ENCODE measurements at regions not wholly inside any gene's neighbourhood (a gene's known extent, or its start where the extent isn't known, plus 50 kb on each side); places are given as distances from the start of the nearest gene placed in this dataset.

DNA sequence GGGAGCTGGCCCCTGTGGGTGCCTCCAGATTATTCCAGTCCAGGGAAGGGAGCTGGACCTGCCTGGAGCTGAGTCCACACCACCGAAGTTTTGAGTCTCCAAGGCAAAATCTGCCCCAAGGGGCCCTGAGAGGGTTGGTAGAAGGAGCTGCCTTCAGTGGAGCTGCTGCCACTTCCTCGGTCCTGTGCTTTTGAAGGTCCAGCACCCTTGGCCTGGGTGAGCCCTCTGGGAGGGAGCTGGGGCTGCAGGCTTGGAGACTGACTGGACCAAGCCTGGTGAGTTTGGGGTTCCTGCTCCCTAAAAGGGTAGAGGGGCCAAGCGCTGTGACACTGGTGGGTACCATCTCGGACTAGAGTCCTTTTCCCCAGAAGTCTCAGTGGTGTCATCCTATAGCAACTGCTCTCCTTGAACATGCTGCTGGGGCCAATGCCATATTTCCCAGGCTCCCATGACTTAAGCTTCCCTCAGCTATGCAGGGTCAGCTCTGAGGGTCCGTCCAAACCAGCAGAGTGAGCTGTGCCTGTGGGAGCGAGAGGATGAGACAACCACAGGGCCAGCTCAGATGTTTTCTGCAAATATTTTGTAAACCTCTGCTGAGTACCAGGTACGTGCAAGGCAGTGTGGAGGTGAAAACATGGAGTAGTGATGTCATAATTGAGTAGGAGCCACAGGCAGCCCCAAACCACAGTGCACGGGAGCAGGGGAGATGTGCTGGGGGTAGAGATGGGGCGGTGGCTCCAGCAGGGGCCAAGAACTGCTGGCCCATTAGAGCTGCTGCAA is 96.0 kb downstream of the ABHD5 start:
- Histone ChIP-seq H3K36me3 (ENCODE audit: insufficient read depth in 1 of 2, low read depth in 1 of 2) (no peaks in the 10 kb centered on the region), H3K27me3 (ENCODE audit: insufficient read depth in 3 of 3, low read length in 2 of 3) (peaks cover 0 to 2% (median 0%) of the 10 kb centered on the region in 3 donors), H3K4me3 (no peak overlapping the region), H3K27ac (no peak overlapping the region), H3K9me3 (no peaks in the 10 kb centered on the region), H3K4me1 (no peaks in the 10 kb centered on the region)
- ATAC-seq (no peak), DNase-seq (no peak)
- WGBS, 3 donors = 70 to 71% (median 71%) methylated on average over 9 of the region's 9 CpGs
- TF ChIP-seq, protein P1, sequence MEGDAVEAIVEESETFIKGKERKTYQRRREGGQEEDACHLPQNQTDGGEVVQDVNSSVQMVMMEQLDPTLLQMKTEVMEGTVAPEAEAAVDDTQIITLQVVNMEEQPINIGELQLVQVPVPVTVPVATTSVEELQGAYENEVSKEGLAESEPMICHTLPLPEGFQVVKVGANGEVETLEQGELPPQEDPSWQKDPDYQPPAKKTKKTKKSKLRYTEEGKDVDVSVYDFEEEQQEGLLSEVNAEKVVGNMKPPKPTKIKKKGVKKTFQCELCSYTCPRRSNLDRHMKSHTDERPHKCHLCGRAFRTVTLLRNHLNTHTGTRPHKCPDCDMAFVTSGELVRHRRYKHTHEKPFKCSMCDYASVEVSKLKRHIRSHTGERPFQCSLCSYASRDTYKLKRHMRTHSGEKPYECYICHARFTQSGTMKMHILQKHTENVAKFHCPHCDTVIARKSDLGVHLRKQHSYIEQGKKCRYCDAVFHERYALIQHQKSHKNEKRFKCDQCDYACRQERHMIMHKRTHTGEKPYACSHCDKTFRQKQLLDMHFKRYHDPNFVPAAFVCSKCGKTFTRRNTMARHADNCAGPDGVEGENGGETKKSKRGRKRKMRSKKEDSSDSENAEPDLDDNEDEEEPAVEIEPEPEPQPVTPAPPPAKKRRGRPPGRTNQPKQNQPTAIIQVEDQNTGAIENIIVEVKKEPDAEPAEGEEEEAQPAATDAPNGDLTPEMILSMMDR (IDR thresholded peaks at IDR 0.05) = no peak
- intact Hi-C loops (cut with DNase I) = no loop called here

DNA sequence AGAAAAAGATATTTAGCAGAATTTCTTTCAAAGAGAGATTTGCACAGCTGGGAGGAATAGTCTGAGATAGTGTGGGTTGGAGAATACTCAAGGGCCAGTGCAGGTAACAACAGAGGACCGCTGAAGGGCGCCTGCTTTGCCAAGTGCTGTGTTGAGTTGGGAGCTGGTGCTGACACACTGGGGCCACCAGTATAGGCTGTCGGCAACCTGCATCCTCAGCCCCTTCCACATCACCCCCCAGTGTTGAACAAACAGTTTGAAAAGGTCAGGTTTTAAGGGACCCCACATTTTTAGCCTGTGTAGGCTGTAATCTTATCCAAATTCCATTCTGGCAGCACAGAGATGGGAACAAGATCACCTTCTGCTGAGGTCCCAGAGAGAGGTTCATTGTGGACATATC is 96.6 kb downstream of the ABHD5 start:
- TF ChIP-seq, protein P1 (IDR thresholded peaks at IDR 0.05) = no peak
- Histone ChIP-seq H3K27me3 (ENCODE audit: insufficient read depth in 3 of 3, low read length in 2 of 3) (peaks cover 0 to 2% (median 0%) of the 10 kb centered on the region in 3 donors), H3K36me3 (ENCODE audit: insufficient read depth in 1 of 2, low read depth in 1 of 2) (no peaks in the 10 kb centered on the region), H3K9me3 (no peaks in the 10 kb centered on the region), H3K27ac (no peak overlapping the region), H3K4me3 (no peak overlapping the region), H3K4me1 (no peaks in the 10 kb centered on the region)
- DNase-seq = no peak
- ATAC-seq = no peak
- WGBS, 3 donors = 76 to 84% (median 77%) methylated on average over 3 of the region's 3 CpGs
- intact Hi-C loops (cut with DNase I) = no loop called here

DNA sequence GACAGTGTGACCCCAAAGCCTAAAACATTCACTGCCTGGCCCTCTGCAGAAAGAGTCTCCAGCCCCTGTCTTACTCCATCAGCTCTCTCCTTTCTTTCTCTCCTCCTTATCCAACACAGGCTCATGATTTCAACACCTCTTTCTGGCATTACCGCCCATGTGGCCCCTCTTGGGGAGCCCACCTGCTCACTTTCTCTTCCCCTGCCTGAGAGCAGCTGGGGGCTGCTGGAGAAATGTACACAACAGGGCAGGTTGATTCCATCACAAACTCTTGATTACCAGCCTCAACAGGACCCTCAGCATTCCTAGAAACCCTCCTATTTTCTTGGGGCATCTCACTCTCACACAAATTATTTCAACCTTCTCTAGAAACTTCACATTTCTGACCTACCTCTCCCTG is 98.3 kb downstream of the ABHD5 start:
- Histone ChIP-seq H3K36me3 (ENCODE audit: insufficient read depth in 1 of 2, low read depth in 1 of 2) (no peaks in the 10 kb centered on the region), H3K9me3 (no peaks in the 10 kb centered on the region), H3K27ac (no peak overlapping the region), H3K27me3 (ENCODE audit: insufficient read depth in 3 of 3, low read length in 2 of 3) (peaks cover 0 to 2% (median 0%) of the 10 kb centered on the region in 3 donors), H3K4me1 (no peaks in the 10 kb centered on the region), H3K4me3 (no peak overlapping the region)
- ATAC-seq (no peak), DNase-seq (no peak)
- WGBS, 3 donors = 71 to 100% (median 86%) methylated on average over 1 of the region's 1 CpG
- intact Hi-C loops (cut with DNase I) = no loop called here
- TF ChIP-seq, protein P1 (IDR thresholded peaks at IDR 0.05) = no peak

DNA sequence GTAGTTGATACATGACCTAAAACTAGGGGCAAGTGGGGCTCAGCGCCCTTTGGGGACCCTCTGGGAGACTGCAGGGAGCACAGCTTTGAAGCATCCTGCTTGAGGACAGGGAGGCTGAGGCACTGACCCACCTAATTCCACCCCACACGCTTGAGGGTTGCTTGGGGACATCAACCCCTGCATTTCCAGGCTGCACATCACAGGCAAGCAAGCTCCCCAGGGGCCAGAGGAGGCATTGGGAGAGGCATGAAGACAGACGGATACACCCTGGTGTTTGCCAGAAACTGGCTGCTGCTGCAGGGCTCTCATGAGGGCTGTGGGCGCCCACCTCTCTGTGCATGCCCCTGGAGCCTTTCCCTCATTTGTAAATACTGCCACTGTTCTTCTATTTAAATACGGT is 99.3 kb downstream of the ABHD5 start:
- no peak for ATAC-seq
- 57 to 64% (median 62%) methylated on average over 5 of the region's 5 CpGs for WGBS, 3 donors
- no peaks in the 10 kb centered on the region for H3K4me1 ChIP-seq
- H3K4me3 ChIP-seq = no peak overlapping the region
- TF ChIP-seq, protein P1 (IDR thresholded peaks at IDR 0.05) = no peak
- H3K27me3 ChIP-seq (ENCODE audit: insufficient read depth in 3 of 3, low read length in 2 of 3) = peaks cover 0 to 2% (median 0%) of the 10 kb centered on the region in 3 donors
- no peaks in the 10 kb centered on the region for H3K36me3 ChIP-seq (ENCODE audit: insufficient read depth in 1 of 2, low read depth in 1 of 2)
- no peaks in the 10 kb centered on the region for H3K9me3 ChIP-seq
- intact Hi-C loops (cut with DNase I) = no loop called here
- H3K27ac ChIP-seq = no peak overlapping the region
- DNase-seq = no peak

DNA sequence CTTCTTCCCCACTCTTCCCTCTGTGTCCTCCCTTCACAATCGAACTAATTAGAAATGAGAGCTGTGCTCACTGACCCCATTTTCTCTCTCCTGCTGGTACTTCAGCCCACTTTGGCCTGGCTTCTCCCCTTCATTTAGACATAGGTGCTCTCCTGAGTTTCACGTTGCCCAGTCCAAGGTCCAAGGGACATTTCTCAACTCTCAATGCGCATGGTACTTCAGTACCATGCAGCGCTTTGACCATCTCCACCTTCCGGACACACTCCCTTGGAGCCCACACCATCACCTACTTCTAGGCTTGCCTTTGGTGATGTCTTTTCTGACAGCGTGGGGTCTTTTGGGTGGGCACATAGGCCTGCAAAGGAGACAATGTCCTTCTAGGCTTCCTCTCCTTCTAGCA is 99.7 kb downstream of the ABHD5 start:
- ATAC-seq = no peak
- WGBS, 3 donors = 87 to 90% (median 88%) methylated on average over 6 of the region's 6 CpGs
- intact Hi-C loops (cut with DNase I) = no loop called here

More for the DNA sequence above, 99.7 kb downstream of the ABHD5 start:
- no peak for DNase-seq
- Histone ChIP-seq H3K27me3 (ENCODE audit: insufficient read depth in 3 of 3, low read length in 2 of 3) (peaks cover 0 to 2% (median 0%) of the 10 kb centered on the region in 3 donors), H3K27ac (no peak overlapping the region), H3K4me3 (no peak overlapping the region), H3K36me3 (ENCODE audit: insufficient read depth in 1 of 2, low read depth in 1 of 2) (no peaks in the 10 kb centered on the region), H3K9me3 (no peaks in the 10 kb centered on the region), H3K4me1 (no peaks in the 10 kb centered on the region)
- TF ChIP-seq, protein P1 (IDR thresholded peaks at IDR 0.05) = no peak

Measured in psoas muscle (tissue), 7 donors.